Amniotic stem cell (primary cell): ENCODE measurements at regions not wholly inside any gene's neighbourhood (a gene's known extent, or its start where the extent isn't known, plus 50 kb on each side); places are given as distances from the start of the nearest gene placed in this dataset.

Experiments
- DNase-seq: peaks from one replicate; lab custom pipeline; 2025; lab: John Stamatoyannopoulos, UW

DNA sequence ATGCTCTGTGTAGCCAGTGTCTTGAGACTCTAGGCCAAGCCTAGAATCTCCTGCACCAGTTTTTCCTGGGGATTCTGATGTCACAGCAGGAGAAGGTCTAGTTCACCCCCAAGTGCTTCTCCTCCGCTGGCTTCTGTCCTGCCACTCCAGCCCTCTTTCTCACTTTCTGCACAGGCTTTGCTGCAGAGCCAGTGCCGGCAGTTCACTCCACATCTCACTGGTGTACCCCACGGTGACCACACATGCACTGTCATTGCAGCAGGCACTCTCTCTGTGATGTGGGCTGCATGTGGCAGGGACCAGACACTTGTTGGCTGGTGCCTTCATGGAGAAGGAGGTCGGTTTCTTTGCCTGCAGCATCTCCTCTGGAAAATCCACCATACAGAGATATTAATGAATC, 643.8 kb upstream of the GALNTL6 start:
- no peak for DNase-seq

DNA sequence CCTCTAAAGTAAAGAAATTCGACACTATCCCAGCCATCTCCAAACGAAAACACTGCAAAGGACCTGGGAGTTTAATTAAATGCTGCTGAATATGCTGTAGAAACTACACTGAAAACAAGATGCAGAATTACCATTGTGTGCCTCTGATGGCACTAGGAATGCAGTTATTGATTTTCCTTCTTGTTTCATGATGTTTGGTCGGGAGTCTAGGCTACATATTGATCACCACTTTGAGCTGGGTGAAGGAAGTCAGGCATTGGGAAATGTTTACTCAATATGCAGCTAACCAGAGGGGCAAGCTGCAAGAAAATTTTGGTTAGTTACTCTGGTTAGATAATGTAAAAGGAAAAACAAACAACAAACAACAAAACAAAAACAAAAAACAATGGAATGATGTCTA, 650.7 kb upstream of the GALNTL6 start:
- no peak for DNase-seq

DNA sequence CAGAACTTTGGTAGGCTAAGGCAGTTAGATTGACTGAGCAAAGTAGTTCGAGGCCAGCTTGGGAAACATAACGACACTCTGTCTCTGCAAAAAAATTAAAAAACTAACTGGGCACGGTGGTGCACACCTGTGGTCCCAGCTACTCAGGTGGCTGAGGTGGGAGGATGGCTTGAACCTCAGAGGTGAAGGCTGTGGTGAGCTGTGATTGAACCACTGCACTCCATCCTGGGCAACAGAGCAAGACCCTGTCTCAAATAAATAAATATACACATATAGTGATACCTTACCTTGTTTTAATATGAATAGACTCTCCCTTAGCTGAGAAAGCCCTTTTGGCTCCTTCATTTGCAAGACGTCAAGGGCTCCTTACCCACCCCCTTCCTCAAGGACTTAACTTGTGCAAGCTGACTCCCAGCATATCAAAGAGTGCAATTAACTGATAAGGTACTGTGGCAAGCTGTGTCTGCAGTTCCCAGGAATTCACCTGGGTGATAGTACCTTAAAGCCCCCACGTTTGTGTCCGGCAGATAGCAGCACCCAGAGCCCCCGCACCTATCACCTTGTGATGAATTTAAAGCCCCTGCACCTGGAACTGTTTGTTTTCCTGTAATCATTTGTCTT, 655.6 kb upstream of the GALNTL6 start:
- DNase-seq: no peak

DNA sequence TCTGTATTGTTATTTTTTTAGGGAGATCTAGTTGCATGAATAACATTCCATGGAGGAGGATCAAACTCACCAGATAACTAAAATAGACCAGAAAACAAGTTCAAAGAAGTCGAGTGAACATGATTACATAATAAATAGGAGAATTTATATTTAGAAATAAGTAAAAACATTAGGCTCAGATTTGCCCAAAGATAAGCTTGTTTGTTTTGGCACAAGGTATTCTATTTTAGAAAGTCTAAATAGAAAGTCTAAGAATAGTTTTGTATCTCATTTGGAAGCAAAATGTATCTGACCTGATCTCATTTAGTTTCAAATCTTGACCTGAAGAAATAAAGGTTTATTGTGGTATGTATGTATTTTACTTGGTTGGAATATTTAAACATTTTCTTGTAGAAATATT, 670.6 kb upstream of the GALNTL6 start:
- no peak for DNase-seq

DNA sequence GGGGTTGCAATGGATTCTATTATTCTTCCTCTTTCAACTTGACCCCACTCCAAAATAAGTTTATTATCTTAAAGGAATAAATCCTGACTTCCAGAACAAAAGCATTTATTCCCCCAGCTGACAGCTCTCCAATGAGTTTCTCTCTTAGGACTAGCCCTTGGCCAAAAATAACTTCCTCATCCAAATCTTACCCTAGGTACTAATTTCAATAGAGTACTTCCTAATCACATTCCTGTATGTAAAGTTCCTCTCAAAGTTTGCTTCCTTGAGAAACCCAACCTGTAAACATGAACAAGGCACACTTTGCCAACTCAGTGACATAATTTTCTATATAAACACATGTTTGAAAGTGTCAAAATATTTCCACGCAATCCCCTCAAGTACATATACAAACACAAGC, 671.2 kb upstream of the GALNTL6 start:
- DNase-seq: no peak

DNA sequence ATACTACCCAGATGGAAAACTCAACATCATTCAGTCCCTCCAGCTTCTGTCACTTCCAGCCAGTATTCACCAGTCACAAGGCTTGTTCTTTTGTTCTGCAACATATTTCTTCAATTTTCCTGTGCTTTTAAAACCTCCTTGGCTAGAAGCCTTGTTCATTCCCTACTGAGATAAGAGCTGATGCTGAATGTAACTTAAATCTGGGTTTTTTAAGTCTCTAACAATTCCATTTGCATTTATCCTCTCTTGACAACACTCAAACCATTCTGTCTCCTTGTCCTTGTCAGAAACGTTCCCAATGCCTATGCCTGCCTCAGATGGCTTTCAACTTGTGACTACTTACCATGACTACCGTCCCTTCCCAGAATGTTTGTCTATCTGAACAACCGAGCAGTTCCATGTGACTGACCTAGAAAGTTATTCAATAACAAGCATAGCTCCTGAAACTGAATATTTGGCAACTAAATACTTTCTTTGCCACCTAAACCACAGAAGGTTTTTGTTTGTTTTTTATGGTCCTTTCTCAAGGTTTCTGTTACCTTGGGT, 682.9 kb upstream of the GALNTL6 start:
- no peak for DNase-seq

DNA sequence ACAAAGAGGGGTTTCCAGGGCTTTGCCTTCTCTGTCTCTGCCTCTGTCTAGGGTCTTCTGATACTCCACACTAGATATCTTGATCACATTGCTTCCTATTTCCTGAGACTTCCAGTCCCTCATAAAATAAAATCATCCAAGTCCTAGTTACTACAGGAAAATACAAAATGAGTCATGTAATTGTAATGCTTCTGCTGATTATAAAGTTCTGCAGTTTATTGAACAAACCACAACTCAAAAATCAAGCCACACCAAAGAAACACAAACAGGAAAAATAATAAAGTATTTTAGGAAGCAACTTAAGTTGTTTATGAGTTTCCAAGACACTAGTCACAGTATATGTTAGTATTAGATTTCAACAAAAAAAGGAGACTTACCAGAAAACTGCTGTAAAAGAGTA, 695.1 kb upstream of the GALNTL6 start:
- DNase-seq: no peak

DNA sequence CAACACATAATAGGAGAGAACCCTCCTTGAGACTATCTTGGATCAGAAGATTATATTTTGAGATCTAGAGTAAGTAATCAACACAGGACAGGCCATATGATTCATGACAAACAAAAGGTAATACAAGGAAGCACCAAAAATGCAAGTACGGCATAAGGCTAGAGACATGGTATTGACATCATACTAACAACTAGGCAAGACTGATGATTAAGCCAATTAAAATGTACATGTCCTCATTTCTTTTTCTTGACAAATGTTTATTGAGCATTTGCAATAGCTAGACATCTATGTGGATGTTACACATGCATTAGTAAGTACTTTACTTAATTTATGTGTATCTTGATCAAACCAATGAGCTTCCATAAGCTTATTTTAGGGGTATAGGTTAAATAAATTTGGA, 695.7 kb upstream of the GALNTL6 start:
- no peak for DNase-seq

DNA sequence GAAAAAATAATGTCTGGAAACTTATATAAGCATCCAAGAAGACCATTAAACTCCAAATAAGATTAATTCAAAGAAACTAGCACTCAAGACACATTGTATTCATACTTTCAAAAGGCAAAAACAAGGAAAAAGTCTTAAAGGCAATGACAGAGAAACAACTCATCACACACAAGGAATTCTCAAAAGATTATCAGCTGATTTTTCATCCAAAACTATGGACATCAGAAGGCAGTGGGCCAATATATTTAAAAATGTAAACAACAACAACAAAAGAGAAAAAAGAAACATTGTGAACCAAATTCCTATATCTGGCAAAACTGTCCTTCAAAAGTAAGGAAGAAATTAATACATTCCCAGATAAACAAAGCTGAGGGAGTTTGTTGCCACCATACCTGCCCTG, 711.4 kb upstream of the GALNTL6 start:
- no peak for DNase-seq

DNA sequence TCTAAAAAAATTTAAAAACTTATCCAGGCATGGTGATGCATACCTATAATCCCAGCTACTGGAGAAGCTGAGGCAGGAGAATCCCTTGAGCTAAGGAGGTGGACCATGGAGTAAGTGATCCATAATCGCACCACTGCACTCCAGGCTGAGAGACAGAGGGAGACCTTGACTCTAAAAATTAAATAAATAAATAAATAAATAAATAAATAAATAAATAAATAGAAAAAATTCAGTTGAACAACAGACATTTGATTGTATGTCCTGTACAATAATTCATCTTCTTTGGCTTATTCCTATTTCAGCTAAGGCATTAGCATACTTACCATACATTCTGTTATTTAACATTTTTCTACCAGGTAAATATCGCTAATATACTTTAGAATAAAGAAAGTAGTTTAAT, 726.1 kb upstream of the GALNTL6 start:
- no peak for DNase-seq

DNA sequence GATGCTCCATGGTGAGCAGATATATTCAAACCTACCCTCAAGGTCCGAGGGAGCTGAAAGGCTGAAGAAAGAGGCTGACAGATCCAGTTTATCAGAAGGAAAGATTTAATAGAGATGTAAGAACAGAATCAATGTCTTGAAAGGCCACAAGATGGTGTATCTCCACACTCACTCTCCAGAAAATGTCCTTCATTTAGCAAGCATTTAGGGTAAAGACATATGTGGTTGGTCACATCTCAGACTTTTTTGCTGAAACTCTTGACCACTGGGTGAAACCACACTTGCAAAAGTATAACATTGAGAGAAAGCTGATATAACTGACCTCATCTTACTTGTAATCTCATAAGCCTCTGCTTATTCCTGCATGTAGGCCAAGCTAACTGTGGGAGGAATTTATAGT, 745.8 kb upstream of the GALNTL6 start:
- no peak for DNase-seq

DNA sequence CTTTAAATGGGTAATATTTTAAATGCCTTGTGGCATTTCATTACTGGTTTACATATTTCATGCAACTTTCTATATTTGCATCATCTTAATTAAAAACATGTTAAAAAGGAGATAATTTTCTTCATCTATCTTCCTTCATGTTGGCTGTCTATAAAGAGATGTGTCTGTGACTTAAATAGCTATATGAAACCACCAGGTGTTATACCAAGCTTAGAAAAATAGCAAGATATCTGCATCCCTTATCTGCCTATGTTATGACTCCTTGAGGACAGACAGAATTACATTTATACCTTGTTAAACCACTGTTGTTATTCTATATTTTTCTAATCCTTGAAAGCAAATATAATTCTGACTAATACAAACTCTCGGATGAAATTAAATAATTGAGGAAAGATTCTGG, 763.8 kb upstream of the GALNTL6 start:
- no peak for DNase-seq

DNA sequence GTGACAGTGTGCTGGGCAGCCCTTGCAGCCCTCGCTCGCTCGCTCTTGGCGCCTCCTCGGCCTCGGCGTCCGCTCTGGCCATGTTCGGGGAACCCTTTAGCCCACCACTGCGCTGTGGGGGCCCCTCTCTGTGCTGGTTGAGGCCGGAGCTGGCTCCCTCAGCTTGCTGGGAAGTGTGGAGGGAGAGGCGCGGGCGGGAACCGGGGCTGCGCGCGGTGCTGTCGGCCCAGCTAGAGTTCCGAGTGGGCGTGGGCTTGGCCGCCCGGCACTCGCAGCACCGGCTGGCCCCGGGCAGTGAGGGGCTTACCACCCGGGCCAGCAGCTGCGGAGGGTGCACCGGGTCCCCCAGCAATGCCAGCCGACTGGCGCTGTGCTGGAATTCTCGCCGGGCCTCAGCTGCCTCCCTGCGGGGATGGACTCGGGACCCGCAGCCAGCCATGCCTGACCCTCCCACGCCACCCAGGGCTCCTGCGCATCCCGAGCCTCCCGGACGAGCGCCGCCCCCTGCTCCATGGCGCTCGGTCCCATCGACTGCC, 770.1 kb upstream of the GALNTL6 start:
- no peak for DNase-seq

DNA sequence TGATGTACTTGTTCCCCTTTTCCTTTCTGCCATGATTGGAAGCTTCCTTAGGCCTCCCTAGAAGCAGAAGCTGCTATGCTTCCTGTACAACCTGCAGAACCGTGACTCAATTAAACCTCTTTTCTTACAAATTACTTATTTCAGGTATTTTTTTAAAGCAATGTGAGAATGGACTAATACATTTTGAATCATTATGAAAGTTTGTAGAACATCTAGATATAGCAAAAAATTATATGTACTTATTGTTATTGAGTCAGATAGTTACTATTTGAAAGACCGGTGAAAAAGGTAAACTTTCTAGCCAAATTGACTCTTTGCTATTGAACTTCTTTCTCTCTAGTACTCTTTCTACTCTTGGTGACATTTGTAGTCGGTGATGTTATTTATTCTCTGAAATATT, 777.3 kb upstream of the GALNTL6 start:
- no peak for DNase-seq

DNA sequence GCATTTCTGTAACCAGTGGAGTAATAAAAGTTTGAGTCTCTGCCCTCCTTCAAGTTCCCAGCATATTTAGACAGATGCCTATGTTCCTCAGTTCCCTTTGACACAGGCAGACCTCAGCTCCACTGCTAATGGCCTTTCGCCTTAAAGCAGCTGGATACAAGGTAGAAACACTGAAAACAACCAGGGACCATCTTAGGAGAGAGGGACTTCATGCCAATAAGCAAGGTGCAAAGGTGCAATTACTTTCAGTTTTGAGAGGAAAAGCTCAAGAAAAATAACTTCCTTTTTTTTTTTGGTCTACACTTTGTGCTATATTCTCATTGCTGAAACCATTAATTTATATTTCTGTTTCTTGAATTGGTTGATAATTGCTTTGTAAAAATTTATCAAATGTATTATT, 781.9 kb upstream of the GALNTL6 start:
- no peak for DNase-seq

DNA sequence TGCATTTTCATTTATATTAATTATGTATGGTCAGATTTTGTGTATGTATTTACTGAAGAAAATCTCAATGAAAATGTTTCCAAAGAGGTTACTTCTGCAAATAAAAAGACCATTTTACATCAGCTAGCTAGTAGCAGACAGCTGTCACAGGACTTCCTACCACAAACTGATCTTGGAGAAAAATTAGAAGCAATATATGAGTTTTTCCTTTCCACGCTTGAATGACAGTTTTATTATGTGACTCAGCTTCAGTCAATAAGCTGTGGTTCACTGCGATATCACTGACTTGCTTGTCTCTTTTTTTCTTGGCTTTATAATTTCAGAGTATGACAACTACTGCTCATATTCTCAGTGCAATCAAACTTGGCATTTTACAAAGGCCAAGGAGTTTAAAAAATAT, 787.4 kb upstream of the GALNTL6 start:
- DNase-seq: no peak

DNA sequence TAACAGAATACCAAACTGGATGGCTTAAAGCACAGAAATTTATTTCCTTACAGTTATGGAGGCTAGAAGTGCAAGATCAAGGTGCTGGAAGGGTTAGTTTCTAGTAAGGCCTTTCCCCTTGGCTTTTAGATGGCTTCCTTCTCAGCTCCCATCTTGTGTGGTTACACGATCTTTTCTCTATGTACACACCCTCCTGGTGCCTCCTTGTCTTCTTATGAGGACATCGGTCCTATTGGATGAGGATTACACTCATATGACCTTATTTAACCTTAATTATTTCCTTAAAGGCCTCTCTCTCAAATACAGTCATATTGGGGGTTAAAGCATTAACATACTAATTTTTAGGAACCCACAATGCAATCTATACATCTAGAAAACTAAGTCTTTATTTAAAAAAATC, 787.9 kb upstream of the GALNTL6 start:
- no peak for DNase-seq

DNA sequence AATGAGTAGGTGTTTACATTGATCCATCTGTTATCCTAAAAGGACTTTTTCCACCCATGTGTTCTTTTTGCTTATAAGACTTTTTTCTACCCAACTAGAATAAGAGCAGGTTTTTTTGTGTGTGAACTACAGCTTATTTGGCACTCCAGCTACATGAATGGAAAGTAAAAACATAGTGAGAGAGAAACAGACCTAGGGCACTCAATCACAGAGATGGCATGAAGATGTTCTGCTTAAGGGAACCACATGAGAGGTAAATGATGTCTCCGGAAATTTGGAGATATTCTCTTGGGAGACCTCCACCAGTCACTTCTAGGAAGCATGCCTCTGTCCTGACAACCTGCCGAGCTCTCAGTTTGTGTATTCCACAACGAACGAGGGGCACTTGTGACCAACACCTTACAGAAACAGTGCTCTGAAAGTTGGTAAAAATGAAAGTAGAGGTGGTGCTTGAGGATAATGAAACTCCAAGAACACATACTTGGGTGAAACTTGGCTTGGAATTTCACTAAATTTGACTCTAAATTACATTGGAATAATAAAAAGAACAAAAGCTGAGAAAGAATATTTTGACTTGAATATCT, 788.4 kb upstream of the GALNTL6 start:
- no peak for DNase-seq

DNA sequence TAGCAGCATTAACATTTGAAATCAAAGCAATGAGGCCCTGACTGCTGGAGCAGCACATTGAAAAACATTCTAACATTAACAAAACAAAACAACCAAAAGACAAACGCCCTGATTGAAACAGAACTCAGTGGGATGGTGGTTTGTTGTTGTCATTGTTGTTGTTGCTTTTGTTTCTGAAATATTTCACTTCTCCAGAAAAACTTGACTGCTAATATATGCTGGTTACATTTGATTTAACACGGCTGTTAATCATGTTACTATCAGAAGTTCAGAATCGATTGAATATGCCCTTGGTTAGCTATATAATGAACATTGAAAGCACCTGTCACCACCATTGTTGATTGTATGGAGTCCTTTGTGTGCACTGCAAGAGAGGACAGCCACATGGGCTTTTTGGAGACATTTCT, 790.4 kb upstream of the GALNTL6 start:
- DNase-seq: no peak

DNA sequence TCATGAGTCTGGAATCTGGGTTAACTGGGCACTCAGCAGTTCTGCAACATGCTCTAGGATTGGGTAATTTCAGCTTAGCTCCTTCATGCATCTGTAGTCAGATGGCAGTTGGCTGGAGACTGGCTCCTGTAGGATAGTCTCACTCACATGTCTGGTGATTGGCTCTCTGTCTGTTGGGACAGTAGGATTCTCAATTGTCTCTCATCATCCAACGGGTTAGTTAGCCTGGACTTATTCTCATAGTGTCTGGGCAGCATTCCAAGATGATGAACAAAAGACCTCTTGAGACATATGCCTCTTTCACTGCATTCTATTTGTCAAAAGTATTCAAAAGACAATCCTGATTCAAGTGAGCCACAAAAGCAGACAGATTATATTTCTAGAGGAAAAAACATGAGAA, 795.6 kb upstream of the GALNTL6 start:
- no peak for DNase-seq

DNA sequence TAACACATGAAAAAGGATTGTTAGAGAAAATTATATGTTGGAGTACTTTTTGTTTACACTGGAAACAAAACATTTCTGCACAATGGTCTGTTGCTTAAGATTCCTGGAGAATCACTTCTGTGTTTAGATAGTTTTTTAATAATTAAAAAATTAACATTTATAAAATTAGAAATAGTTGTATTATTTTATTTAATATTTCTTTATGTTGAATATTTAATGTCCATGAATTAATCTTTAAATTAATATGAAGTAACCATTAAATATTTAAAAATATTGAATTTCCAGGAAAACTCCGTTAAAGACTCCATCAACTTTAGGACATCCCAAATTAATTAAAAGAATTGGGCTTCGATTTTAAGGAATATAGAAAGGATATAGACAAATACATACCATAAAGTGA, 797.1 kb upstream of the GALNTL6 start:
- DNase-seq: no peak

DNA sequence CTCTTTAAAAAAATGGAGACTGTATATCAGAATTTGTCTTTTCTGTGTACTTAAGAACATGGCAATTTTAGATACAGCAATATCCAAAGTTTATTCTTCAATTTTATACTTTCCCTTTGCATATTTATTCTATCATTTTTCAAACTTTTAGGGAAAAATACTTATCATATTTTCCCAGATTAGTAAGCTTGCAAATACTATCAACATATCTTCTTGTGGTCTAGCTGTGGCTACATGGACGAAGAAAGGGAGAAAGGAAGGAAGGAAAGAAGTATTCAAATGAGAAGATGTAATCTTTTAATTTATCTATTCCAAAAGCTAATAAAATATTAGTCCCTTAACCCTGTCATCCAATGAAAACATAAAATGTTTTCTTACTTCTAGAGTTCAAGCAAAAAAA, 797.8 kb upstream of the GALNTL6 start:
- DNase-seq: no peak

DNA sequence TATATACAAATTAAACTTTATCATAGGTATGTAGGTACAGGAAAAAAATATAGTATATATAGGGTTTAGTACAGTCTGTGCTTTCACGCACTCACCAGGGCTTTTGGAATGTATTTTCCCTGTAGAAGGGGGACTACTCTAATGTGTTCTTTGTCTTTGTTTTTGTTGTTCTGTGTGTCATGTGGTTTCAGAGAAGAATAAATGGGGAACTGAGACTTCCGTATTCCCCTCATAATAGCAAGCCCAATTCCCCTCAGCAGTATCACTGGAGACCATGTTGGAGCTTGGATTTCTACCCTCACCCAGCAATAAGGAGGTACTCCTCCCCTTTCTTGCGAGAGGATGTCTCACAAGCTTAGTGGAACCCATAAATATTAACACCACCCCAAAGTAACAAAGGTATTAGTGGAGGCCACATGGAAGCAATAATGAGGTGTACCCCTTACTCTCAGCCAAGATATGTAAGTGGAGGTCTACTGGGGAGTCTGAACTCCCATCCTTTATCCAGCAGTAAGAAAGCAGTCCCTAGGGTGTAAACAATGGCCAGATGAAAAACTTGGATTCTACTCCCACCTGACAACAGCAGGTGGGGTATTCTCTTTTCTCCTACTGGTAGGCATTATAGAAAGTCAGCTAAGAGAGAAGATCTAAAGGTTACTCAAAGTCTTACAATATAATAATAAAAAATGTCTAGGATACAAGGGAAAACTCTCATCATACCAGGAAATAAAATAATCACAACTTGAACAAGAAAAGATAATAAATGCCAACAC, 805.4 kb upstream of the GALNTL6 start:
- no peak for DNase-seq
